Stomach (tissue), 4 donors: ENCODE measurements at regions not wholly inside any gene's neighbourhood (a gene's known extent, or its start where the extent isn't known, plus 50 kb on each side); places are given as distances from the start of the nearest gene placed in this dataset.

Experiments used
- EP300 ChIP-seq: sonication (generic); formaldehyde crosslinking; IDR thresholded peaks from one replicate; pipeline ENCODE4 v1.6.1; 2017; ENCODE audit warnings: antibody characterized with exemption
- TF ChIP-seq, protein P1 (sequence below), 7 experiments: fragments of 450-650 bp in 4 of 7; fragments of 200-600 bp in 3 of 7; sonication (generic) in 3 of 7; IDR thresholded peaks; one replicate each; pipeline ENCODE4 v1.5.1; 2016 to 2019; ENCODE audit warnings: antibody characterized with exemption in 7 of 7, control low read depth in 2 of 7, mild to moderate bottlenecking in 1 of 7

DNA sequence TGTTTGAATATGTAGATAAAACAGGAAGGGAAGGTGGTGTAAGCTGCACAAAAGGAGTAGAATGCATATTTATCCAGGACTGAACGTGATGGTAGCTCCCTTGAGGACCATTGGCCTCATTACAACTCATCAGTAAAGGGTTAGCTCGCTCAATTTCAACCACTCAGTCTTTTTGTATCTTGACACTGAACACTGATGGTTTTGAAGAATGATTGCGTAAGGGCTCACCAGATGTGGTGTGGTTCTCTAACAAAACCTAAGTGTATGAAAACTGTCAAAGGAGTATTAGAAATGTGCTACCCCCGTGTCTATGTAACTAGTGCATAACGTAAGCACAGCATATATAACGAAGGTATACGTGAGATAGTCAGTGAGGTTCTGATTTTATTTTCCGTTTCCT is 272.4 kb upstream of the THSD7B start:
- TF ChIP-seq, protein P1, sequence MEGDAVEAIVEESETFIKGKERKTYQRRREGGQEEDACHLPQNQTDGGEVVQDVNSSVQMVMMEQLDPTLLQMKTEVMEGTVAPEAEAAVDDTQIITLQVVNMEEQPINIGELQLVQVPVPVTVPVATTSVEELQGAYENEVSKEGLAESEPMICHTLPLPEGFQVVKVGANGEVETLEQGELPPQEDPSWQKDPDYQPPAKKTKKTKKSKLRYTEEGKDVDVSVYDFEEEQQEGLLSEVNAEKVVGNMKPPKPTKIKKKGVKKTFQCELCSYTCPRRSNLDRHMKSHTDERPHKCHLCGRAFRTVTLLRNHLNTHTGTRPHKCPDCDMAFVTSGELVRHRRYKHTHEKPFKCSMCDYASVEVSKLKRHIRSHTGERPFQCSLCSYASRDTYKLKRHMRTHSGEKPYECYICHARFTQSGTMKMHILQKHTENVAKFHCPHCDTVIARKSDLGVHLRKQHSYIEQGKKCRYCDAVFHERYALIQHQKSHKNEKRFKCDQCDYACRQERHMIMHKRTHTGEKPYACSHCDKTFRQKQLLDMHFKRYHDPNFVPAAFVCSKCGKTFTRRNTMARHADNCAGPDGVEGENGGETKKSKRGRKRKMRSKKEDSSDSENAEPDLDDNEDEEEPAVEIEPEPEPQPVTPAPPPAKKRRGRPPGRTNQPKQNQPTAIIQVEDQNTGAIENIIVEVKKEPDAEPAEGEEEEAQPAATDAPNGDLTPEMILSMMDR (IDR thresholded peaks at IDR 0.05) = no peak
- TF ChIP-seq EP300 = no peak
